ENCODE measurements at regions not wholly inside any gene's neighbourhood (a gene's known extent, or its start where the extent isn't known, plus 50 kb on each side); places are given as distances from the start of the nearest gene placed in this dataset.

- no peak for DNase-seq
These were observed 66.7 kb upstream of the PNMA1 start for GRCh38 chr14:73780896-73781295.

- DNase-seq, result no peak
These were observed 66.2 kb upstream of the PNMA1 start for GRCh38 chr14:73780391-73780790.

- DNase-seq, result no peak
These were observed 64.6 kb upstream of the PNMA1 start for GRCh38 chr14:73778736-73779135.

- no peak for DNase-seq
These were observed 63.2 kb upstream of the PNMA1 start for GRCh38 chr14:73777420-73777819.

- no peak for DNase-seq
These were observed 62.0 kb upstream of the PNMA1 start for GRCh38 chr14:73776194-73776537.

GRCh38 chr14:73775339-73776193 lies 61.4 kb upstream of the PNMA1 start:
- DNase-seq, result no peak

- DNase-seq, result no peak
These were observed 60.5 kb upstream of the PNMA1 start for GRCh38 chr14:73774671-73775070.

- DNase-seq, result no peak
These were observed 60.0 kb upstream of the PNMA1 start for GRCh38 chr14:73774241-73774570.

- no peak for DNase-seq
These were observed 59.5 kb upstream of the PNMA1 start for GRCh38 chr14:73773441-73774240.

GRCh38 chr14:73771848-73772638 lies 57.9 kb upstream of the PNMA1 start:
- no peak for DNase-seq

- DNase-seq, result no peak
These were observed 57.0 kb upstream of the PNMA1 start for GRCh38 chr14:73770977-73771847.

- no peak for DNase-seq
These were observed 53.9 kb upstream of the PNMA1 start for GRCh38 chr14:73768107-73768506.

GRCh38 chr14:73764406-73765280 lies 50.5 kb upstream of the PNMA1 start:
- DNase-seq, result peak; percentile 58 to 60
